Esophagus squamous epithelium (tissue), 5 donors: ENCODE measurements at regions not wholly inside any gene's neighbourhood (a gene's known extent, or its start where the extent isn't known, plus 50 kb on each side); places are given as distances from the start of the nearest gene placed in this dataset.

Source experiments
- DNase-seq: peaks from one replicate; lab custom pipeline; 2025; lab: John Stamatoyannopoulos, UW
- H3K27ac ChIP-seq, 4 donors: fragments of 200-600 bp; sonication (generic); one replicate each; pipeline ENCODE4 v1.5.1; 2016 to 2019; ENCODE audit warnings: mild to moderate bottlenecking in 1 of 4
- H3K27me3 ChIP-seq, 4 donors: fragments of 200-600 bp; sonication (generic); 1 replicate in 3 of 4; 2 replicates in 1 of 4; pipeline versions ENCODE4 v1.5.1 to v1.6.0; 2017 to 2021; ENCODE audit warnings: antibody characterized with exemption in 1 of 4
- H3K36me3 ChIP-seq, 3 donors: fragments of 200-600 bp; sonication (generic); one replicate each; pipeline ENCODE4 v1.5.1; 2016 to 2019
- H3K4me1 ChIP-seq, 3 donors: fragments of 200-600 bp; sonication (generic); one replicate each; pipeline ENCODE4 v1.5.1; 2017 to 2019
- H3K4me3 ChIP-seq, 4 donors: fragments of 200-600 bp; sonication (generic); 1 replicate in 3 of 4; 2 replicates in 1 of 4; pipeline ENCODE4 v1.5.1; 2016 to 2019; ENCODE audit warnings: mild to moderate bottlenecking in 2 of 4, moderate library complexity in 1 of 4
- H3K9me3 ChIP-seq, 3 donors: fragments of 200-600 bp; sonication (generic); one replicate each; pipeline ENCODE4 v1.5.1; 2016 to 2019
- CTCF ChIP-seq, 6 experiments: fragments of 450-650 bp in 4 of 6; fragments of 200-600 bp in 2 of 6; sonication (generic) in 2 of 6; IDR thresholded peaks; one replicate each; pipeline ENCODE4 v1.5.1; 2016 to 2019; ENCODE audit warnings: antibody characterized with exemption in 6 of 6, mild to moderate bottlenecking in 4 of 6, moderate library complexity in 4 of 6
- POLR2A ChIP-seq, 4 donors: fragments of 450-650 bp; IDR thresholded peaks; one replicate each; pipeline ENCODE4 v1.6.1; 2017; ENCODE audit warnings: antibody characterized with exemption in 4 of 4, mild to moderate bottlenecking in 4 of 4, moderate library complexity in 3 of 4
- WGBS, 2 donors: methylation state at CpG; one replicate each; pipeline ENCODE4 v1.1.5; 2018; 5-methylcytosine and 5-hydroxymethylcytosine counted together
- intact Hi-C: fragments of 100-400 bp; cut with DNase I; formaldehyde crosslinking; loops from one replicate; pipeline ENCODE4 v1.15.0; 2022
- donor health status: DM: yes; HTN: yes; CAD: no.

DNA sequence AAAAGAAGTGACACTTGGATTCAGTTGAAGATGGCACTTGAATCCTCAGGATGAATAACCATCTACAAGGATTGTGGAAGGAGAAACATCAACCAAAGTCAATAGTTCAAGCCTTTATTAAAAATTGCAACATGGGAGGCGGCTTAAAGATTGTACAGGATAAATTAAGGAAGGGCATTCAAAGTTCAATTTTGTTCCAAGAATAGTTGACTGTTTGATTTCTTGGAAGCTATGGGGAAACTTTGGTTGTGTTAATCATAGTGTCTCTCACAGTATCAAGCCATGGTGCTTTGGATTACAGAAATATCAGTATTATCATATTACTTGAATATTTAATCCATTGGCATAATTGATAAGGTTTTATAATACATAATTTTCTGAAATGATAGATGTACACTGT lies 1844.3 kb downstream of the MAT2B start:
- Histone ChIP-seq H3K27me3 (no peaks in the 10 kb centered on the region), H3K9me3 (no peaks in the 10 kb centered on the region), H3K27ac (no peak overlapping the region), H3K4me3 (no peak overlapping the region), H3K4me1 (no peaks in the 10 kb centered on the region), H3K36me3 (no peaks in the 10 kb centered on the region)
- intact Hi-C loops: no loop called here
- no peak for DNase-seq
- WGBS, 2 donors: 62 to 70% methylated on average over 1 of the region's 1 CpG
- TF ChIP-seq CTCF (IDR thresholded peaks at IDR 0.05) (no peak), POLR2A (IDR thresholded peaks at IDR 0.05) (no peak)

DNA sequence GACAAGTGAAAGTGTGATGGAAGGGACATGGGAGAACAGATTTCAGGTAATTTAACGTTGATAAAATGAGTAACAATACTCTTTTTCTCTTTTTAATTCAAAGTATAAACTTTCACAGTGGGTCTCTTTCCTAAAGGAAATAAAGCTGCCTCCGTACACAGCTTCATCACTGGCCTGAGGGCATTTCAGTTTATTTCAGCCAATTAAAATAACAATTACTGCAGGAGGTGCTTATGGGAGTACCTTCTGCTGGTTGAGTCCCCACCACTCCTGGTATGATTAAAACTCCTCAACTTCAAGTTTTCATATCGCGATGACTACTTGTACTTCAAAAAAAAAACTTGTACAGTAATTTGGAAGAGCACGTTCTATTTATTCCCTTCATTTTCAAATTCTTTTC lies 1845.9 kb downstream of the MAT2B start:
- intact Hi-C loops: no loop called here
- Histone ChIP-seq H3K27me3 (no peaks in the 10 kb centered on the region), H3K4me1 (no peaks in the 10 kb centered on the region), H3K4me3 (no peak overlapping the region), H3K9me3 (no peaks in the 10 kb centered on the region), H3K27ac (no peak overlapping the region), H3K36me3 (no peaks in the 10 kb centered on the region)
- 79 to 85% methylated on average over 5 of the region's 5 CpGs for WGBS, 2 donors
- TF ChIP-seq POLR2A (IDR thresholded peaks at IDR 0.05): no peak
- TF ChIP-seq CTCF (IDR thresholded peaks at IDR 0.05): no peak
- no peak for DNase-seq

DNA sequence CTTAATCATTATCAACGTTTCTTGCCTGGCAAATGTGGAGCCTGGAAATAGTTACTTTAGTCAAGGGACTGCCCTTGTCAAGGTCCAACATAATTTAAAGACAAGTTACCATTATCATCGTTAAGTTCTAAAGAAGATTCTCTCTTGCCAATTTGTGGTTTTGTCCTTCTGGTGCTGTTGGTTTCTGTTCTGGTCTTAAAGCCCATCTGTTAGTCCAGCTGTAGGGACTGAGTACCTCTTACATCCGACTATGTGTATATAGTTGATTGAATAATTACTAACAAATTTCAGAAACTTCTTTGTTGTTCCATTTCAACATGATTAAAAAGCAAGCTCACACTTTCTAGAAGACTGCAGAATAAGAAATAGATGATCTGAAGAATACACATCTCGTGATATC lies 1854.9 kb downstream of the MAT2B start:
- no peaks in the 10 kb centered on the region for H3K36me3 ChIP-seq
- no peak overlapping the region for H3K4me3 ChIP-seq
- TF ChIP-seq CTCF (IDR thresholded peaks at IDR 0.05) (no peak), POLR2A (IDR thresholded peaks at IDR 0.05) (no peak)
- H3K4me1 ChIP-seq: no peaks in the 10 kb centered on the region
- H3K9me3 ChIP-seq: no peaks in the 10 kb centered on the region
- no peaks in the 10 kb centered on the region for H3K27me3 ChIP-seq
- no peak overlapping the region for H3K27ac ChIP-seq
- no peak for DNase-seq
- intact Hi-C loops: no loop called here
- 53 to 67% methylated on average over 4 of the region's 4 CpGs for WGBS, 2 donors

GRCh38 chr5:165360784-165361542 lies 1855.5 kb downstream of the MAT2B start:
- no peaks in the 10 kb centered on the region for H3K4me1 ChIP-seq
- no peak for TF ChIP-seq CTCF (IDR thresholded peaks at IDR 0.05)
- no peak for TF ChIP-seq POLR2A (IDR thresholded peaks at IDR 0.05)
- intact Hi-C loops: no loop called here

DNA sequence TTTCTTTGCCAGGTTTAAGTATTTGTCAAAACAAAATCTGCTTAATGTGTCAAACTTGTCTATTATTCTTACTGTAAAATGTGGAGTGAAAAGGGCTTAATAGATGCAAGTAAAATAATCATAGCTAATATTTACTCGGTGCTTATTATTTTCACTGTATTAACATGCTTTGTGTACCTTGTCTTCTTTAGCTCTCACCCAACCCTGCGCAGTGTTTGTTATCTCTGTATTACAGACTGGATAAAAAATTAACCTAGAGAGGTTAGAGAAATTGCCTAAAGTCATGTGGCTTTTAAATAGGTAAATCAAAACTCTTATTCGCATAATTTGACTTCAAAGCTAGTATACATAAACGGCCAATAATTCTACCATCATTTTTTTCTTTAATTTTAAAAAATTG lies 1864.8 kb downstream of the MAT2B start:
- H3K4me1 ChIP-seq: no peaks in the 10 kb centered on the region
- H3K27ac ChIP-seq: no peak overlapping the region
- no peaks in the 10 kb centered on the region for H3K9me3 ChIP-seq
- no peak for DNase-seq
- H3K27me3 ChIP-seq: no peaks in the 10 kb centered on the region
- WGBS, 2 donors: 42 to 50% methylated on average over 4 of the region's 4 CpGs
- H3K36me3 ChIP-seq: no peaks in the 10 kb centered on the region
- H3K4me3 ChIP-seq: no peak overlapping the region
- intact Hi-C loops: no loop called here
- TF ChIP-seq POLR2A (IDR thresholded peaks at IDR 0.05) (no peak), CTCF (IDR thresholded peaks at IDR 0.05) (no peak)

More at GRCh38 chr5:165360784-165361542, 1855.5 kb downstream of the MAT2B start:
- H3K27me3 ChIP-seq: no peaks in the 10 kb centered on the region
- 67 to 72% methylated on average over 9 of the region's 9 CpGs for WGBS, 2 donors
- no peak overlapping the region for H3K27ac ChIP-seq
- no peaks in the 10 kb centered on the region for H3K36me3 ChIP-seq
- no peak overlapping the region for H3K4me3 ChIP-seq
- DNase-seq: no peak
- no peaks in the 10 kb centered on the region for H3K9me3 ChIP-seq
